BJ (cell line): ENCODE measurements at regions not wholly inside any gene's neighbourhood (a gene's known extent, or its start where the extent isn't known, plus 50 kb on each side); places are given as distances from the start of the nearest gene placed in this dataset.

ENCODE experiments used
- CTCF ChIA-PET: fragments of 350-600 bp; formaldehyde crosslinking; extraction: SDS; loops from one replicate; lab custom pipeline; 2021; ENCODE audit warnings: antibody characterized with exemption, inconsistent platforms; lab: Yijun Ruan, JAX
- POLR2A ChIA-PET: fragments of 300-600 bp; sonication (Branson Sonifier 250); formaldehyde crosslinking; extraction: SDS; loops from one replicate; lab custom pipeline; 2021; ENCODE audit warnings: antibody characterized with exemption; lab: Charles Lee
- DNase-seq: peaks from one replicate; pipeline ENCODE4 v3.0.0-alpha.2; 2011; ENCODE audit warnings: low read depth
- H3K27me3 ChIP-seq: 2 replicates; pipeline ENCODE4 v1.6.0; 2011; ENCODE audit warnings: low read length; ENCODE audit not compliant: control insufficient read depth, insufficient read depth
- H3K36me3 ChIP-seq: 2 replicates; pipeline ENCODE4 v1.5.1; 2011; ENCODE audit warnings: low read length; ENCODE audit not compliant: control insufficient read depth, insufficient read depth
- H3K4me3 ChIP-seq: 2 replicates; pipeline ENCODE4 v1.5.1; 2011; ENCODE audit warnings: low read depth, mild to moderate bottlenecking, control low read depth, low read length
- TF ChIP-seq, protein P1 (sequence below): IDR thresholded peaks from 2 replicates; pipeline ENCODE4 v1.5.1; 2011; ENCODE audit warnings: low read depth, mild to moderate bottlenecking, control low read depth, inconsistent platforms, low read length, moderate library complexity; ENCODE audit not compliant: insufficient read depth

DNA sequence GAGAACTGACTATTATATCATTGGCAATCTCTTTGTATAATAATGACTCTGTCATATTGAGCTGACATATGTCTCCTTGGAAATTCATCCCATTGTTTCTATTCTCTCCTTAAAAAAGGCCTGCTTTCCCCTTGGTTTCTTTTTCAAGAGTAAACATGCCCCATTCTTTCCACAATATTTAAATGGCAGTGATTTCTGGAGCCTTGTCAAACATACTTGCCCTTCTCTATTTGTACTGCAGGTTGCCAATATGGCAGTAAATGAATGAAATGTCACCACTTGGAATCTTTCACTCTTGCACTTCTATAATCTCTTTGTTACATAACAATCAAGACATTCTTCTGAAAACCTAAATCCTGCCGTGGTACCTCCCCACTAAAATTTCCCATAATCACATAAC is 1265.1 kb upstream of the CDH8 start:
- ChIA-PET CTCF (no interaction called here), POLR2A (no interaction called here)
- TF ChIP-seq, protein P1, sequence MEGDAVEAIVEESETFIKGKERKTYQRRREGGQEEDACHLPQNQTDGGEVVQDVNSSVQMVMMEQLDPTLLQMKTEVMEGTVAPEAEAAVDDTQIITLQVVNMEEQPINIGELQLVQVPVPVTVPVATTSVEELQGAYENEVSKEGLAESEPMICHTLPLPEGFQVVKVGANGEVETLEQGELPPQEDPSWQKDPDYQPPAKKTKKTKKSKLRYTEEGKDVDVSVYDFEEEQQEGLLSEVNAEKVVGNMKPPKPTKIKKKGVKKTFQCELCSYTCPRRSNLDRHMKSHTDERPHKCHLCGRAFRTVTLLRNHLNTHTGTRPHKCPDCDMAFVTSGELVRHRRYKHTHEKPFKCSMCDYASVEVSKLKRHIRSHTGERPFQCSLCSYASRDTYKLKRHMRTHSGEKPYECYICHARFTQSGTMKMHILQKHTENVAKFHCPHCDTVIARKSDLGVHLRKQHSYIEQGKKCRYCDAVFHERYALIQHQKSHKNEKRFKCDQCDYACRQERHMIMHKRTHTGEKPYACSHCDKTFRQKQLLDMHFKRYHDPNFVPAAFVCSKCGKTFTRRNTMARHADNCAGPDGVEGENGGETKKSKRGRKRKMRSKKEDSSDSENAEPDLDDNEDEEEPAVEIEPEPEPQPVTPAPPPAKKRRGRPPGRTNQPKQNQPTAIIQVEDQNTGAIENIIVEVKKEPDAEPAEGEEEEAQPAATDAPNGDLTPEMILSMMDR: no peak
- H3K27me3 ChIP-seq: no peaks in the 10 kb centered on the region
- no peak overlapping the region for H3K4me3 ChIP-seq
- no peak for DNase-seq
- no peaks in the 10 kb centered on the region for H3K36me3 ChIP-seq

DNA sequence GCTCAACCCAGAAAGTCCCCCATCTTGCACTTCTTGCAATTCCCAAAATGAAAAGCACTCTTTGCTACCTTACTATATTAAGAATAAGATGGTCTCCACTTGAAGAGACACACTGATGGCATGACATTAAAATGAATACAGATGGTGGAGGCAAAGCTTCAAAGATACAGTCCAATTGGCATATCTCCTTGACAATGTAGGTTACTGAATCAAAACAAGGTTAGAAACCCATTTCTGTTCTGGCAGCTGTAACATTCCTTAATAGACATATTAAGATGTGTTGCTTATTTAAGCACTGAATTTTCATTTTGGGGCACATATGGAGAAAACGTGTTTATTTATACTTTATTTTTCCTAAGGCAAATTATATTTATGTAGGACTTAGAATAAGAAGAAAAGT is 1262.8 kb upstream of the CDH8 start:
- ChIA-PET POLR2A (no interaction called here), CTCF (no interaction called here)
- Histone ChIP-seq H3K27me3 (no peaks in the 10 kb centered on the region), H3K36me3 (no peaks in the 10 kb centered on the region), H3K4me3 (no peak overlapping the region)
- no peak for DNase-seq
- TF ChIP-seq, protein P1: no peak

DNA sequence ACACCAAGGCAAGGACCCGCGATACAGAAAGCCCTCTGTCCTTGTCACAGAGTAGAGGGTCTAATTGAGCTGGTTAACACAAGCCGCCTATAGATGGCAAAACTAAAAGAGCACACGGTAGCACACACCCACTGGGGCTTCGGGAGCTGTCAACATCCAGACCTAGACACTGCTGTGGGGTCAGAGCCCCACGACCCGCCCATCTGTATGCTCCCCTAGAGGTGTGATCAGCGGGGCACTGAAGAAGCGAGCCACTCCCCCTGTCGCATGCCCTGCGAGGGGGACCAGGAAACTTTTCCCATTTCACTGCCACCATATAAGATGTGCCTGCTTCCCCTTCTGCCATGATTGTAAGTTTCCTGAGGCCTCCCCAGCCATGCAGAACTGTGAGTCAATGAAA is 1255.8 kb upstream of the CDH8 start:
- CTCF ChIA-PET: no interaction called here
- Histone ChIP-seq H3K27me3 (no peaks in the 10 kb centered on the region), H3K36me3 (no peaks in the 10 kb centered on the region), H3K4me3 (no peak overlapping the region)
- DNase-seq: no peak
- TF ChIP-seq, protein P1: no peak
- POLR2A ChIA-PET: no interaction called here

DNA sequence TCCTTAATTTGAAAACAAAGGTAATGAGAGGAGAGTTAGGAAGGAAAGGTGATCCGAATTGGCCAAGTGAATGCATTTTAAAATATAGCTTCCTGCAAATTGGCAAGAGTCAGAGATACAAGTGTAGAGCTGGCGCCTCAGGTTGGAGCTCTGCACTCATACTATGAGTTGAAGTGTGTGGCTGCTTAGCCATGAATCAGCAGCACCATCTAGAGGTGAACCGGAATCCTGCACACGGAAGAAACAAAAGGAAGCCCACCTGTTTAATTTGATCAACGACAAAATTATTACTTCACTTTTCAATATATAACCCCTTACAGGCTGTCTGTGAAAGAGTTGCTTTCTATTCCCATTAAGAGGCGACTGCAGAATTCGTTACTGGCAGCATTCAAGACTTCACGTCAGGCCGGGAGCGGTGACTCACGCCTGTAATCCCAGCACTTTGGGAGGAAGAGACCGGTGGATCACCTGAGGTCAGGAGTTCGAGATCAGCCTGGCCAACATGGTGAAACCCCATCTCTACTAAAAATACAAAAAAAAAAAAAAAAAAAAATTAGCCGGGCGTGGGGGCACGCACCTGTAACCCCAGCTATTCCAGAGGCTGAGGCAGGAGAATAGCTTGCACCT is 1253.7 kb upstream of the CDH8 start:
- H3K27me3 ChIP-seq: no peaks in the 10 kb centered on the region
- H3K36me3 ChIP-seq: no peaks in the 10 kb centered on the region
- ChIA-PET CTCF (no interaction called here), POLR2A (no interaction called here)
- no peak for DNase-seq
- TF ChIP-seq, protein P1: no peak; the same call in 1 of the 2 replicates
- H3K4me3 ChIP-seq: no peak overlapping the region

DNA sequence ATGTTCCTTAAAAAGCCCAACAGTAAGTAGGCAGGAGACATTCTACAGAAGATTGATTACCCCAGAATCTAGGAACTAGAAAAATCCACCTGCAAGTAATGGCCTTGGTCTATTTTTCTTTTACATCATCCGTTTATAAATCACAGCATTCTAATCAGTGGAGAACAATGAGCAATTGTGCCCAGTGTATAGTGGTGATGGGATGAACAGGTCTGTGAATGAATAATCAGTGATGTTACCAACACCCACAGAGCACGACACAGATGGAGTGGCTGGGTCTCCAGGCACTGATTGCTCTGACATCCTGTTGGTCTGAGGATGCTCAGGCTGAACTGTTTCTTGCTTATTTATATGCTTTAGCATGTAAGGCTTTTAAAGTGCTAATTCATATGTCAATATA is 1251.2 kb upstream of the CDH8 start:
- H3K36me3 ChIP-seq: no peaks in the 10 kb centered on the region
- DNase-seq: no peak
- ChIA-PET POLR2A (no interaction called here), CTCF (no interaction called here)
- TF ChIP-seq, protein P1: no peak
- no peak overlapping the region for H3K4me3 ChIP-seq
- H3K27me3 ChIP-seq: no peaks in the 10 kb centered on the region
